ENCODE measurements at regions not wholly inside any gene's neighbourhood (a gene's known extent, or its start where the extent isn't known, plus 50 kb on each side); places are given as distances from the start of the nearest gene placed in this dataset.

DNA sequence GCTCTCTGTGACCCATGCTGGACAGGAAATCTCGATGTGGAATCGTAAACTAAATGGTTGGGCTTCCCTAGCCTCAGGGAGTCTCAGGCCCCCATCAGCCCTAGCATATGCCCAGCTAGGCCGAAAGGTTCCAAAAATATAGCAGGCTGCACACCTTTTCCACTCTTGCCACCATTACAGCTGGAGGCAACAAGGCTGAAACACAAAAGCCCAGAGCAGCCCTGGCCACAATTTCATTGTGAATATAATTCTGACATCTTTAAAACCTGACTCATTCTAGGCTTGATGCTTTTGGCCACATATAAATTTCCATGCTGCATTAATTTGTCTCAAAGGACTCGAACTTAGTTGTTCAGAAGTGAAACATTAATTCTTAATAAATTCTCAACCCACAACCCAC, 382.2 kb downstream of the GRIN2B start (continued):
- TF ChIP-seq HNF4G (IDR thresholded peaks at IDR 0.05; ENCODE audit: borderline replicate concordance, low read depth, low read length) (no peak), HNF4G (CRISPR knock-in tag; IDR thresholded peaks at IDR 0.05; ENCODE audit: borderline replicate concordance, low read depth) (no peak)

DNA sequence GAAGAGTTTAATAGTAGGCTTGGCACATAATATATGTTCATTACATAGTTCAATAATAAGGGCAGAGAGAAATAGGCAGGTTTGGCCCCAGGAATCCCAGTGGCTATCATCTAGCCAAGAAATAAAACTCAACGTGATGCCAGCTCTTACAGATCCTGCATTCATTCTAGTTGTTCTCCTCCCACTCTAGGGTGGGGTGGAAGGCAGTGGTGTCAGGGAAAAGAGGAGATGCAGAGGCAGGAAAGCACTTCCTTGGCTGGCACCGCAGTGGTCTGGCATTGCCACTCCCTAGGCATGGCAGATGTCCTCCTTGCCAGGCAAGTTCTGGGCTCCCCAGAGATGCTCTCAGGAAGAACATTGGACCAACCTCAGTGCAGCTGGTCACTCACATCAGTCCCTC, 383.6 kb downstream of the GRIN2B start:
- intact Hi-C loops (cut with micrococcal nuclease; ENCODE audit: unreplicated experiment): no loop called here
- Histone ChIP-seq H3K27me3 (ENCODE audit: control insufficient read depth in 1 of 2, insufficient read depth in 2 of 2, low read length in 2 of 2) (no peaks in the 10 kb centered on the region), H3K79me2 (ENCODE audit: insufficient read depth, low read length) (no peaks in the 10 kb centered on the region), H3K27ac (ENCODE audit: extremely low read length, insufficient read depth, low read length) (no peak overlapping the region), H4K20me1 (ENCODE audit: insufficient read depth, low read length) (no peaks in the 10 kb centered on the region), H3K4me1 (ENCODE audit: insufficient read depth, low read length) (no peaks in the 10 kb centered on the region), H3K4me2 (ENCODE audit: low read depth, low read length) (no peak overlapping the region), H3K4me3 (replicated peaks in 1 of 3; ENCODE audit: insufficient read depth in 1 of 3, low read depth in 2 of 3, low read length in 3 of 3) (no peak overlapping the region), H3K9ac (ENCODE audit: insufficient read depth, low read depth, low read length) (no peak overlapping the region), H3K36me3 (replicated peaks in 1 of 2; ENCODE audit: control insufficient read depth in 1 of 2, insufficient read depth in 2 of 2, low read length in 2 of 2) (no peaks in the 10 kb centered on the region), H3K9me3 (ENCODE audit: low read length) (no peaks in the 10 kb centered on the region), H2AFZ (ENCODE audit: low read length) (no peak overlapping the region)
- 7% methylated on average over 2 of the region's 2 CpGs for WGBS (ENCODE audit: low lambda C conversion rate)
- TF ChIP-seq ZFP90 (CRISPR knock-in tag; IDR thresholded peaks at IDR 0.05; ENCODE audit: borderline replicate concordance) (no peak), ZNF703 (CRISPR knock-in tag; IDR thresholded peaks at IDR 0.05; ENCODE audit: borderline replicate concordance) (no peak), GTF2F1 (IDR thresholded peaks at IDR 0.05; ENCODE audit: low read length) (no peak), ZNF878 (CRISPR knock-in tag; IDR thresholded peaks at IDR 0.05) (no peak)
- no TSS peak for BruUV-seq (replicated peaks)
- ChIA-PET CTCF (ENCODE audit: low intra/inter-chr PET ratio, low total read pairs) (no interaction called here), POLR2A (no interaction called here)
- in situ Hi-C loops (cut with HindIII; ENCODE audit: extremely low pct_ligation_motif_present, low pct_unique_long_range_greater_than_20kb): no loop called here
- DNase-seq (ENCODE audit: low spot score) (no peak), ATAC-seq (no peak), FAIRE-seq (no peak)

DNA sequence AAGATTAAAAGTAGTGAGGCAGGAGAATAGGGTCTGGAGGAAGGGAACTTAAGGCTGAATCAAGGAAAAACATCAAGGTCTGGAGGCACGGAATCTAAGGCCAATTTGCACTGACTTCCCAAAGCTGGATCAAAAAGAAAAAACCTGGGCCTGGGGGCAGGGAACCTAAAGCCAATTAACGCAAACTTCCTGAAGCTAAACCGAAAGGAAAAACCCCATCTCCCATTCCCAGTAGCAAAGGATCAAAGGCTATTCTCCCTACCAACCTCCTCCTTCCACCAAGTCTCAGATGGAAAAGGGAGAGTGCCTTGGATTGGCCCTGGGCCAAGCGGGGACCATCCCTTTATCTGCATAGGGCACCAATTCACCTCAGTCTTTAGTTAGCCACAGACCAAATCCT, 384.2 kb downstream of the GRIN2B start:
- H3K27me3 ChIP-seq (ENCODE audit: control insufficient read depth in 1 of 2, insufficient read depth in 2 of 2, low read length in 2 of 2): no peaks in the 10 kb centered on the region
- 66% methylated on average over 3 of the region's 4 CpGs for WGBS (ENCODE audit: low lambda C conversion rate)
- no peaks in the 10 kb centered on the region for H3K36me3 ChIP-seq (replicated peaks in 1 of 2; ENCODE audit: control insufficient read depth in 1 of 2, insufficient read depth in 2 of 2, low read length in 2 of 2)
- DNase-seq (ENCODE audit: low spot score): no peak
- H3K79me2 ChIP-seq (ENCODE audit: insufficient read depth, low read length): no peaks in the 10 kb centered on the region
- H3K9me3 ChIP-seq (ENCODE audit: low read length): no peaks in the 10 kb centered on the region
- H3K4me2 ChIP-seq (ENCODE audit: low read depth, low read length): no peak overlapping the region
- CTCF ChIA-PET (ENCODE audit: low intra/inter-chr PET ratio, low total read pairs): no interaction called here
- H3K9ac ChIP-seq (ENCODE audit: insufficient read depth, low read depth, low read length): no peak overlapping the region
- no peak overlapping the region for H3K4me3 ChIP-seq (replicated peaks in 1 of 3; ENCODE audit: insufficient read depth in 1 of 3, low read depth in 2 of 3, low read length in 3 of 3)
- BruUV-seq (replicated peaks): no TSS peak
- no peak overlapping the region for H3K27ac ChIP-seq (ENCODE audit: extremely low read length, insufficient read depth, low read length)
- intact Hi-C loops (cut with micrococcal nuclease; ENCODE audit: unreplicated experiment): no loop called here
- no peak for FAIRE-seq
- H2AFZ ChIP-seq (ENCODE audit: low read length): no peak overlapping the region
- in situ Hi-C loops (cut with HindIII; ENCODE audit: extremely low pct_ligation_motif_present, low pct_unique_long_range_greater_than_20kb): no loop called here
- H3K4me1 ChIP-seq (ENCODE audit: insufficient read depth, low read length): no peaks in the 10 kb centered on the region
- POLR2A ChIA-PET: no interaction called here
- H4K20me1 ChIP-seq (ENCODE audit: insufficient read depth, low read length): no peaks in the 10 kb centered on the region
- ATAC-seq: no peak
- no peak for TF ChIP-seq ZNF44 (CRISPR knock-in tag; IDR thresholded peaks at IDR 0.05)
- no peak for TF ChIP-seq POLR2AphosphoS2 (IDR thresholded peaks at IDR 0.05; ENCODE audit: low read depth, low read length)
- TF ChIP-seq ZNF33B (CRISPR knock-in tag; IDR thresholded peaks at IDR 0.05): no peak
- no peak for TF ChIP-seq SMARCE1 (IDR thresholded peaks at IDR 0.05; ENCODE audit: borderline replicate concordance)
- TF ChIP-seq CBX2 (IDR thresholded peaks at IDR 0.05; ENCODE audit: low read depth, low read length): no peak
- no peak for TF ChIP-seq CBX2 (CRISPR knock-in tag; IDR thresholded peaks at IDR 0.05; ENCODE audit: low read depth)
- no peak for TF ChIP-seq ZNF775 (CRISPR knock-in tag; IDR thresholded peaks at IDR 0.05; ENCODE audit: borderline replicate concordance)
- TF ChIP-seq KDM1A (CRISPR knock-in tag; IDR thresholded peaks at IDR 0.05): no peak
- TF ChIP-seq ZNF589 (CRISPR knock-in tag; conservative IDR thresholded peaks at IDR 0.05): no peak
- no peak for TF ChIP-seq ZNF138 (CRISPR knock-in tag; IDR thresholded peaks at IDR 0.05; ENCODE audit: low read depth)
- TF ChIP-seq ZBTB42 (CRISPR knock-in tag; IDR thresholded peaks at IDR 0.05): no peak
- TF ChIP-seq ETV5 (CRISPR knock-in tag; IDR thresholded peaks at IDR 0.05; ENCODE audit: borderline replicate concordance): no peak
- TF ChIP-seq ZNF17 (CRISPR knock-in tag; IDR thresholded peaks at IDR 0.05): no peak
- TF ChIP-seq ZNF160 (CRISPR knock-in tag; IDR thresholded peaks at IDR 0.05): no peak
- TF ChIP-seq, protein P1, sequence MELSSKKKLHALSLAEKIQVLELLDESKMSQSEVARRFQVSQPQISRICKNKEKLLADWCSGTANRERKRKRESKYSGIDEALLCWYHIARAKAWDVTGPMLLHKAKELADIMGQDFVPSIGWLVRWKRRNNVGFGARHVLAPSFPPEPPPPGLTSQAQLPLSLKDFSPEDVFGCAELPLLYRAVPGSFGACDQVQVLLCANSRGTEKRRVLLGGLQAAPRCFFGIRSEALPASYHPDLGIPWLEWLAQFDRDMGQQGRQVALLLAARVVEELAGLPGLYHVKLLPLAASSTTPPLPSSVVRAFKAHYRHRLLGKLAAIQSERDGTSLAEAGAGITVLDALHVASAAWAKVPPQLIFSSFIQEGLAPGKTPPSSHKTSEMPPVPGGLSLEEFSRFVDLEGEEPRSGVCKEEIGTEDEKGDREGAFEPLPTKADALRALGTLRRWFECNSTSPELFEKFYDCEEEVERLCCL (CRISPR knock-in tag; IDR thresholded peaks at IDR 0.05; ENCODE audit: borderline replicate concordance): no peak

All from HepG2 (cell line).